HCT116 (cell line): ENCODE measurements at regions not wholly inside any gene's neighbourhood (a gene's known extent, or its start where the extent isn't known, plus 50 kb on each side); places are given as distances from the start of the nearest gene placed in this dataset.

Experiments
- CTCF ChIP-seq, 3 experiments: fragments of 200-600 bp in 1 of 3; sonication (generic) in 1 of 3; IDR thresholded peaks in 2 of 3; conservative IDR thresholded peaks in 1 of 3; 2 replicates each; pipeline ENCODE4 v1.5.1; 2012 to 2017; ENCODE audit warnings: low read depth in 2 of 3, low read length in 2 of 3, antibody characterized with exemption in 1 of 3, borderline replicate concordance in 1 of 3, control low read depth in 1 of 3, mild to moderate bottlenecking in 1 of 3, mixed read lengths in 1 of 3, mixed run types in 1 of 3, moderate library complexity in 1 of 3; ENCODE audit not compliant: insufficient read depth in 1 of 3
- FOSL1 ChIP-seq: IDR thresholded peaks from 2 replicates; pipeline ENCODE4 v1.6.1; 2012; ENCODE audit warnings: low read depth
- POLR2AphosphoS5 ChIP-seq: IDR thresholded peaks from 2 replicates; pipeline ENCODE4 v1.6.1; 2011; ENCODE audit warnings: mild to moderate bottlenecking, low read depth, low read length, moderate library complexity
- SIN3A ChIP-seq: IDR thresholded peaks from 2 replicates; pipeline ENCODE4 v1.6.1; 2012; ENCODE audit warnings: low read depth
- SP1 ChIP-seq: IDR thresholded peaks from 2 replicates; pipeline ENCODE4 v1.6.1; 2012; ENCODE audit warnings: low read depth
- ZBTB33 ChIP-seq: IDR thresholded peaks from 2 replicates; pipeline ENCODE4 v1.6.1; 2011; ENCODE audit warnings: mild to moderate bottlenecking, low read length, moderate library complexity; ENCODE audit not compliant: insufficient replicate concordance; ENCODE audit errors: extremely low read depth
- ZNF274 ChIP-seq: fragments of 200-500 bp; sonication (Bioruptor generic); IDR thresholded peaks from 2 replicates; pipeline ENCODE4 v1.6.1; 2014; ENCODE audit warnings: mild to moderate bottlenecking, low read depth, low read length, inconsistent platforms

GRCh38 chr11:50394017-50394416 lies 361.3 kb downstream of the OR4C45 start:
- TF ChIP-seq SIN3A (no peak), SP1 (no peak), ZNF274 (no peak), CTCF (IDR thresholded peaks at IDR 0.05 in 2 of 3, conservative IDR thresholded peaks at IDR 0.05 in 1 of 3; ENCODE audit: borderline replicate concordance in 1 of 3, insufficient read depth in 1 of 3, low read depth in 2 of 3, low read length in 2 of 3) (no peak), ZBTB33 (no peak), POLR2AphosphoS5 (no peak), FOSL1 (no peak)
